HepG2 (cell line): ENCODE measurements at regions not wholly inside any gene's neighbourhood (a gene's known extent, or its start where the extent isn't known, plus 50 kb on each side); places are given as distances from the start of the nearest gene placed in this dataset.

ENCODE experiments used
- ATAC-seq: fragments of 200-7000 bp; cut with Tn5 transposase; 3 replicates; pipeline ENCODE4 v1.9.1; 2020; ENCODE audit warnings: mild to moderate bottlenecking, moderate library complexity
- BruUV-seq: library from RNA; stranded (reverse); fragments of 400-500 nt; replicated peaks from 2 replicates; lab custom pipeline; 2021; lab: Mats Ljungman, UMichigan
- CTCF ChIA-PET: fragments of 300-600 bp; formaldehyde crosslinking; extraction: SDS; loops from one replicate; lab custom pipeline; 2021; ENCODE audit warnings: low total read pairs, inconsistent platforms, low intra/inter-chr PET ratio; lab: Yijun Ruan, JAX
- POLR2A ChIA-PET: fragments of 350-600 bp; sonication (Branson Sonifier 250); formaldehyde crosslinking; loops from one replicate; lab custom pipeline; 2020; ENCODE audit warnings: antibody characterized with exemption, inconsistent platforms; lab: Yijun Ruan, JAX
- DNase-seq: peaks from one replicate; pipeline ENCODE4 v3.0.0-alpha.2; 2015; ENCODE audit warnings: low spot score
- FAIRE-seq: peaks from 3 replicates; lab custom pipeline; 2011; peaks lifted over from hg19 to GRCh38; lab: Jason Lieb, UNC
- H2AFZ ChIP-seq: one replicate; pipeline ENCODE4 v1.6.1; 2011; ENCODE audit warnings: low read length, inconsistent platforms
- H3K27ac ChIP-seq: fragments of 300-600 bp; 3 replicates; pipeline ENCODE4 v1.8.0; 2011; ENCODE audit warnings: mixed run types, mild to moderate bottlenecking, mixed read lengths, low read length, inconsistent platforms; ENCODE audit not compliant: insufficient read depth; ENCODE audit errors: extremely low read length
- H3K27me3 ChIP-seq, 2 experiments: fragments of 200-600 bp in 1 of 2; 2 replicates in 1 of 2; 3 replicates in 1 of 2; pipeline versions ENCODE4 v1.6.0 to v1.8.0; 2011; ENCODE audit warnings: low read length in 2 of 2, mild to moderate bottlenecking in 2 of 2, moderate library complexity in 2 of 2, inconsistent platforms in 1 of 2; ENCODE audit not compliant: insufficient read depth in 2 of 2, control insufficient read depth in 1 of 2
- H3K36me3 ChIP-seq, 2 experiments: fragments of 200-600 bp in 1 of 2; replicated peaks in 1 of 2; 2 replicates in 1 of 2; 3 replicates in 1 of 2; pipeline versions ENCODE4 v1.5.1 to v1.8.0; 2011; ENCODE audit warnings: low read length in 2 of 2, inconsistent platforms in 1 of 2; ENCODE audit not compliant: insufficient read depth in 2 of 2, control insufficient read depth in 1 of 2
- H3K4me1 ChIP-seq: 2 replicates; pipeline ENCODE4 v1.5.1; 2012; ENCODE audit warnings: low read length, inconsistent platforms; ENCODE audit not compliant: insufficient read depth
- H3K4me2 ChIP-seq: 2 replicates; pipeline ENCODE4 v1.6.0; 2011; ENCODE audit warnings: low read depth, low read length, inconsistent platforms
- H3K4me3 ChIP-seq, 3 experiments: fragments of 200-600 bp in 1 of 3; sonication (generic), shearing (Covaris generic) in 1 of 3; replicated peaks in 1 of 3; 2 replicates each; pipeline ENCODE4 v1.5.1; 2011 to 2016; ENCODE audit warnings: low read length in 3 of 3, inconsistent platforms in 2 of 3, low read depth in 2 of 3, mild to moderate bottlenecking in 2 of 3, control low read depth in 1 of 3, mixed read lengths in 1 of 3; ENCODE audit not compliant: insufficient read depth in 1 of 3
- H3K79me2 ChIP-seq: one replicate; pipeline ENCODE4 v1.6.1; 2011; ENCODE audit warnings: low read length, inconsistent platforms; ENCODE audit not compliant: insufficient read depth
- H3K9ac ChIP-seq: 2 replicates; pipeline ENCODE4 v1.6.0; 2011; ENCODE audit warnings: mild to moderate bottlenecking, low read depth, low read length, inconsistent platforms; ENCODE audit not compliant: insufficient read depth
- H3K9me3 ChIP-seq: 2 replicates; pipeline ENCODE4 v1.5.1; 2012; ENCODE audit warnings: mild to moderate bottlenecking, low read length
- H4K20me1 ChIP-seq: 2 replicates; pipeline ENCODE4 v1.6.0; 2011; ENCODE audit warnings: inconsistent platforms, mild to moderate bottlenecking, low read length, moderate library complexity; ENCODE audit not compliant: insufficient read depth
- ATF3 ChIP-seq: sonication (generic); formaldehyde crosslinking; IDR thresholded peaks from 2 replicates; pipeline ENCODE4 v1.4.0; 2020; ENCODE audit warnings: missing genetic modification reagents
- GZF1 ChIP-seq: sonication (generic); formaldehyde crosslinking; IDR thresholded peaks from 2 replicates; pipeline ENCODE4 v1.5.1; 2020; ENCODE audit warnings: mild to moderate bottlenecking, missing genetic modification reagents
- NCOA1 ChIP-seq: sonication (generic); formaldehyde crosslinking; IDR thresholded peaks from 2 replicates; pipeline ENCODE4 v1.9.0; 2021; ENCODE audit warnings: missing genetic modification reagents
- NFAT5 ChIP-seq: sonication (generic); formaldehyde crosslinking; IDR thresholded peaks from 2 replicates; pipeline ENCODE4 v1.4.0; 2020; ENCODE audit warnings: missing genetic modification reagents
- NFE2L1 ChIP-seq: sonication (generic); formaldehyde crosslinking; IDR thresholded peaks from 2 replicates; pipeline ENCODE4 v1.4.0; 2020; ENCODE audit warnings: missing genetic modification reagents, mild to moderate bottlenecking, borderline replicate concordance
- PHF21A ChIP-seq: sonication (generic); formaldehyde crosslinking; IDR thresholded peaks from 2 replicates; pipeline ENCODE4 v1.5.0; 2020; ENCODE audit warnings: mild to moderate bottlenecking, missing genetic modification reagents
- SMAD1 ChIP-seq: sonication (generic); formaldehyde crosslinking; IDR thresholded peaks from 2 replicates; pipeline ENCODE4 v1.4.0; 2020; ENCODE audit warnings: missing genetic modification reagents, low read depth, mild to moderate bottlenecking, borderline replicate concordance
- TBX2 ChIP-seq: sonication (generic); formaldehyde crosslinking; IDR thresholded peaks from 2 replicates; pipeline ENCODE4 v1.5.0; 2020; ENCODE audit warnings: missing genetic modification reagents, mild to moderate bottlenecking, borderline replicate concordance
- ZFY ChIP-seq: sonication (generic); formaldehyde crosslinking; IDR thresholded peaks from 2 replicates; pipeline ENCODE4 v1.4.0; 2020; ENCODE audit warnings: missing genetic modification reagents
- ZNF256 ChIP-seq: sonication (generic); formaldehyde crosslinking; conservative IDR thresholded peaks from 2 replicates; pipeline ENCODE4 v1.4.0; 2020; ENCODE audit warnings: missing genetic modification reagents
- WGBS: methylation state at CpG from one replicate; pipeline ENCODE4 v1.1.6; 2017; ENCODE audit warnings: low lambda C conversion rate; 5-methylcytosine and 5-hydroxymethylcytosine counted together
- in situ Hi-C: cut with HindIII; loops from 2 replicates; pipeline ENCODE4 v1.10.0; 2017; ENCODE audit warnings: low pct_unique_long_range_greater_than_20kb; ENCODE audit not compliant: extremely low pct_ligation_motif_present
- intact Hi-C: fragments of 100-400 bp; cut with micrococcal nuclease; formaldehyde crosslinking; loops from one replicate; pipeline ENCODE4 v1.10.0; 2022; ENCODE audit not compliant: unreplicated experiment

DNA sequence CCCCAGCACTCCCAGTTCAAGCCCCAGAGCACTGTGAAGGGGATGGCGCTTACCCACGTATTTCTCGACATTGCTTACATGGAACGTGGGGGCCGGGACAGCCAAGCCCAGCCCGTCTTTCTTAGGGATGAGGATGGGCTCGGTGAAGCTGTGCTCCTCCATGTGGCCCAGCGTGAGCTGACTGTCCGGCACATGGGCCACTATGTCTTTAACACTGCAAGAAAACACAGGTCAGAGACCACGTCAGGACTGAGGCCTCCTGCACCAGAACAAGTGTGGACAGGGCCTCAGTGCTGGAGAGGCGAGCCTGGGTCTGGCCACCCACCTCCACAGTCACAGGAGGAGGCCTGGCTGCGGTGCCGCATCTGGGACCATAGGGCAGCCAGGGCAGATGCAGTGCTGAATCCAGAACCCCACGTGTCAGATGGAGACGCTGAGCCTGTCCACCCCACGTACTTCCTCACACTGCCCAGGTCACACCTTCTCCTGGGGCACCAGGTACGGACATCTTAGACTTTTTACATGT is 125.2 kb downstream of the TUBA3C start:
- Histone ChIP-seq H3K9ac (no peak overlapping the region), H2AFZ (no peak overlapping the region), H3K9me3 (no peaks in the 10 kb centered on the region; the same call in 1 of the 2 replicates), H4K20me1 (no peaks in the 10 kb centered on the region), H3K4me3 (no peak overlapping the region), H3K79me2 (no peaks in the 10 kb centered on the region), H3K27ac (no peak overlapping the region), H3K4me1 (no peaks in the 10 kb centered on the region), H3K27me3 (no peaks in the 10 kb centered on the region; a peak in 1 of 5 replicates), H3K4me2 (no peak overlapping the region), H3K36me3 (no peaks in the 10 kb centered on the region)
- 4% methylated on average over 5 of the region's 17 CpGs for WGBS
- intact Hi-C loops, result no loop called here
- in situ Hi-C loops, result no loop called here
- DNase-seq (no peak), ATAC-seq (no peak), FAIRE-seq (no peak)
- CTCF ChIA-PET, result no interaction called here
- POLR2A ChIA-PET, result no interaction called here
- BruUV-seq, result no TSS peak
- TF ChIP-seq ZFY (no peak), ATF3 (no peak), PHF21A (CRISPR knock-in tag) (no peak), NCOA1 (no peak), ZNF256 (CRISPR knock-in tag) (no peak), NFE2L1 (no peak), NFAT5 (CRISPR knock-in tag) (no peak), SMAD1 (CRISPR knock-in tag) (no peak), TBX2 (CRISPR knock-in tag) (no peak), GZF1 (CRISPR knock-in tag) (no peak)
